Stimulated activated CD8-positive, alpha-beta memory T cell treated with anti-CD3 and anti-CD28 coated beads, Interleukin-15, amount 100 ng/mL, for 4 hours (primary cell): ENCODE measurements at regions not wholly inside any gene's neighbourhood (a gene's known extent, or its start where the extent isn't known, plus 50 kb on each side); places are given as distances from the start of the nearest gene placed in this dataset.

ENCODE experiments used
- DNase-seq, 2 donors: peaks; one replicate each; pipeline ENCODE4 v3.0.0-alpha.2; 2020; ENCODE audit warnings: low read depth in 2 of 2

- no peak for DNase-seq
These were observed 505.1 kb downstream of the QKI start for GRCh38 chr6:163919652-163920051.

GRCh38 chr6:163916315-163917081 lies 502.0 kb downstream of the QKI start:
- DNase-seq = no peak

GRCh38 chr6:163915131-163915530 lies 500.6 kb downstream of the QKI start:
- no peak for DNase-seq

GRCh38 chr6:163913045-163913444 lies 498.5 kb downstream of the QKI start:
- DNase-seq = no peak

GRCh38 chr6:163906006-163906710 lies 491.6 kb downstream of the QKI start:
- no peak for DNase-seq

- DNase-seq = no peak
These were observed 489.7 kb downstream of the QKI start for GRCh38 chr6:163904186-163904585.

- DNase-seq = no peak
These were observed 489.0 kb downstream of the QKI start for GRCh38 chr6:163903541-163903940.

- DNase-seq = no peak
These were observed 488.5 kb downstream of the QKI start for GRCh38 chr6:163902993-163903392.

GRCh38 chr6:163901681-163902080 lies 487.2 kb downstream of the QKI start:
- no peak for DNase-seq

- DNase-seq = no peak
These were observed 486.1 kb downstream of the QKI start for GRCh38 chr6:163900570-163900969.

GRCh38 chr6:163897669-163898068 lies 483.2 kb downstream of the QKI start:
- no peak for DNase-seq

- no peak for DNase-seq
These were observed 482.5 kb downstream of the QKI start for GRCh38 chr6:163897030-163897429.

GRCh38 chr6:163895162-163895561 lies 480.6 kb downstream of the QKI start:
- no peak for DNase-seq

GRCh38 chr6:163893609-163894189 lies 479.2 kb downstream of the QKI start:
- no peak for DNase-seq

- DNase-seq = no peak
These were observed 478.5 kb downstream of the QKI start for GRCh38 chr6:163892824-163893561.

- no peak for DNase-seq
These were observed 475.5 kb downstream of the QKI start for GRCh38 chr6:163889904-163890514.

GRCh38 chr6:163888030-163888819 lies 473.7 kb downstream of the QKI start:
- DNase-seq = no peak

GRCh38 chr6:163886428-163886827 lies 471.9 kb downstream of the QKI start:
- DNase-seq = no peak

- DNase-seq = no peak
These were observed 469.5 kb downstream of the QKI start for GRCh38 chr6:163883984-163884383.

GRCh38 chr6:163878698-163879097 lies 464.2 kb downstream of the QKI start:
- no peak for DNase-seq
